Fibroblast of the aortic adventitia (primary cell): ENCODE measurements at regions not wholly inside any gene's neighbourhood (a gene's known extent, or its start where the extent isn't known, plus 50 kb on each side); places are given as distances from the start of the nearest gene placed in this dataset.

ENCODE experiments used
- DNase-seq: peaks from one replicate; pipeline ENCODE4 v3.0.0-alpha.2; 2010; ENCODE audit warnings: low read depth
- H3K4me3 ChIP-seq: 2 replicates; pipeline ENCODE4 v1.5.1; 2011; ENCODE audit warnings: low read depth, mild to moderate bottlenecking, control low read depth, low read length, moderate library complexity
- CTCF ChIP-seq: IDR thresholded peaks from 2 replicates; pipeline ENCODE4 v1.5.1; 2011; ENCODE audit warnings: mild to moderate bottlenecking, low read length, control low read depth, inconsistent platforms; ENCODE audit not compliant: insufficient read depth

- TF ChIP-seq CTCF: no peak
- H3K4me3 ChIP-seq: no peak overlapping the region
- DNase-seq: no peak
Measured at GRCh38 chr1:187871177-187871845, 1042.6 kb downstream of the PLA2G4A start.

GRCh38 chr1:187872550-187872949 lies 1043.8 kb downstream of the PLA2G4A start:
- no peak for TF ChIP-seq CTCF

GRCh38 chr1:187873126-187873525 lies 1044.4 kb downstream of the PLA2G4A start:
- DNase-seq: no peak
- H3K4me3 ChIP-seq: no peak overlapping the region
- no peak for TF ChIP-seq CTCF

More at GRCh38 chr1:187872550-187872949, 1043.8 kb downstream of the PLA2G4A start:
- DNase-seq: no peak
- H3K4me3 ChIP-seq: no peak overlapping the region

- TF ChIP-seq CTCF: no peak
- H3K4me3 ChIP-seq: no peak overlapping the region
- DNase-seq: no peak
Measured at GRCh38 chr1:187876775-187877174, 1048.0 kb downstream of the PLA2G4A start.

- no peak for DNase-seq
- no peak for TF ChIP-seq CTCF
- H3K4me3 ChIP-seq: no peak overlapping the region
Measured at GRCh38 chr1:187877220-187877619, 1048.5 kb downstream of the PLA2G4A start.

- H3K4me3 ChIP-seq: no peak overlapping the region
- no peak for DNase-seq
- no peak for TF ChIP-seq CTCF
Measured at GRCh38 chr1:187878883-187879282, 1050.1 kb downstream of the PLA2G4A start.

GRCh38 chr1:187883356-187883755 lies 1054.6 kb downstream of the PLA2G4A start:
- DNase-seq: no peak
- no peak overlapping the region for H3K4me3 ChIP-seq
- no peak for TF ChIP-seq CTCF
